Renal cortex interstitium (tissue), 11 donors: ENCODE measurements at regions not wholly inside any gene's neighbourhood (a gene's known extent, or its start where the extent isn't known, plus 50 kb on each side); places are given as distances from the start of the nearest gene placed in this dataset.

Experiments used
- DNase-seq, 11 donors: peaks; one replicate each; pipeline ENCODE4 v3.0.0-alpha.2; 2013; ENCODE audit warnings: low read depth in 9 of 11, low spot score in 4 of 11; ENCODE audit errors: extremely low read depth in 1 of 11

DNA sequence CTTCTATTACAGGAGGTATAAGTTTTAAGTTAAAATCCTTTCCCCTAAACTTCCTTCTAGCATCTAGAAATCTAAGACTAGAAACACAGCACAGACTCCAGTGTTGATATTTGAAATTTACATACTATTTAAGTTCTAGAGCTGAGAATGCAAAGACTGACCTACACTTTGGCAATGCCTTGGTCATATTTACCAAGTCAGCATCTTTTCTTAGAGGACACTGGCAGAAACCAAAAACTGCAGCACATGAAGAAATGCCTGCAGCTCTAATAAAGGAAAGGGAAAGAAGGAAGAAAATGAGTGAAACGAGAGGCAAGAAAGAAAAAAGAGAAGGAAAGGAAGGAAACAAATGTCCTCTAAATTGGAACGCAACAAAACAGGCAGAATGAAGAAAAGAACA, 443.7 kb upstream of the RASGEF1B start:
- DNase-seq: no peak

DNA sequence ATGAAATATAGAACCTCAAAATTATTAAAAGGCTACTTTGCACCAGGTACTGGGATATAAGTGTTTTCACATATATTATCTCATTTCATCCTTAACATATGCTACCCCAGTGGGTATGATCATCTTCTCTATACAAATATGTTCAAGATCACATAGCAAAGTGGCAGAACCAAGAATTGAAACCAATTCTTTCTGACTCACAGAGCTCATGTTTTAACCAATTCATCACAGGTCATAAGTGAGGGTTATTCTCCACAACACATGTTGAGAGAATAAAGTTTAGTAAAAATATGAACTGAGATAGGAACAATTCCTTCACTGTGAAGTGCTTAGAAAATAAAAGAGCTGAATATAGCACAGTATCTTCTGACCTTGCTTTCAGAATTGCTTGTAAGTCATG, 442.9 kb upstream of the RASGEF1B start:
- no peak for DNase-seq

- peak in 10 of 11 donors; percentile 4 to 60 (median 44) for DNase-seq
Measured at GRCh38 chr4:81913427-81913879, 441.7 kb upstream of the RASGEF1B start.

DNA sequence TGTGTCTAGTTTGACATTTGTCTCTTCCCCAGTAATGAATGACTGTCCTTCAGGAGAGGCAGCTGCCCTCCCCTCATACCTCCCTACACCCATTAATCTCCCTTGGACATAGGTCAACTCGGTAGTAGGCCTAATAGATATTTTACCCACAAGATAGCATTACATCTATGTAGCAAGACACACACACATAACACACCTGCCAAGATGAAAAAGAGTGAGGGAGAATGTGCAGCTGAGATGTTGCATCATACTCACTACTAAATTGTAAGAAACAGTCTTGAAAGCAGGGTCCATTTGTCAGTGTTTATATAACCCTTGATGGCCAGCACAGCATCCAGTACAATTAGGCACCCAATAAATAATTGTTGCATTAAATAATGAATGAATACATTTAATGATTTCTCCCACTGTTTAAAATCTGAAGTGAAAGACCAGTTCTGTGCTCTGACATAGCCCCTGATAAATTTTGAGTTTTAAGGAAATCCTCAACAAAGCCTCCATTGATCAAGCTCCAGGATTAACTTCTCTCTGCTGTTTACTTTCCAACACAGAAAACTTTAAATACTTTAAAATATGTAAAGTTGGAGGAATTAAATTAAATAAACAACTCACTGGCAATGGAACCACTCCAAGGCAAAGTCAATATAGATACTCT, 440.8 kb upstream of the RASGEF1B start:
- no peak for DNase-seq

DNA sequence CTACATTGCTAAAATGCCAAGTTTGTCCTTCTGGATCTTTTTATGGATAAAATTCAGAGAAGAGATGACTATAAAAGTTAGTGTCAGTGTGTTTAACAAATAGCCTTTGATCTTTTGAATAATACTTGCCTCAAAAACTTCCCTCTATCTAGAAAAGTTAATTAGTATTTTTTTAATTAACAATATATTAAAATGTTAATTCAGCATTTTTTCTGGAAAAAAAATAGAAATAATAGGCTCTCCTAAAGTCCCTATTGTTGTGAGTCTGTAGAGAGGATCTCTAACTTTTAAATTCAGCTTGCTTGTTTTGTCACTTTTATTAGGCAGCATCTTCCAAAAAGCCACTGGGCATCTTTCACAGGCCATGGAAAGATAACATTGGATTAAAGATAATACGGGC, 435.2 kb upstream of the RASGEF1B start:
- no peak for DNase-seq

- DNase-seq: peak in 6 of 11 donors; percentile 4 to 46 (median 19)
Measured at GRCh38 chr4:81905971-81906370, 434.3 kb upstream of the RASGEF1B start.

DNA sequence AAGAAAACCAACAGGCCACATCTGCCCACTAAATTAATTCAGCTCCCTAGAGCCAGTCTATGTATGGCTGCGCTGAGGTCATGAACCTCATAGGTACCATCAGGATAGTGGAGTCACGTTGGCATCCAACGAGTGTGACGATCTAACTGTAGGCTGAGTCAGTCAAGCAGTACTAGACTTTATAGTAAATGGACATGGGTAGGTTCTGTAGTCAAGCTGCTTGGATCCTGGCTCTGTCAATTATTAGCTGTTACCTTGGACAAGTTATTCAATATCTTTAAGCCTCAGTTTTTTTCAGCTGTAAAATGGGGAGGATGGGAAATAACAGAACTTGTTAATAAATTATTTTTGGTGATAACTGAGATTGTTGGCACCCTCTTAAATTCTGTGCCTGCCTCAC, 432.4 kb upstream of the RASGEF1B start:
- DNase-seq: no peak

GRCh38 chr4:81903212-81903611, 431.5 kb upstream of the RASGEF1B start:
- DNase-seq: no peak

- no peak for DNase-seq
Measured at GRCh38 chr4:81898862-81899504, 427.3 kb upstream of the RASGEF1B start.

- no peak for DNase-seq
Measured at GRCh38 chr4:81896936-81897335, 425.2 kb upstream of the RASGEF1B start.

- DNase-seq: no peak
Measured at GRCh38 chr4:81891005-81891996, 419.6 kb upstream of the RASGEF1B start.

- DNase-seq: no peak
Measured at GRCh38 chr4:81884986-81885385, 413.3 kb upstream of the RASGEF1B start.

- no peak for DNase-seq
Measured at GRCh38 chr4:81883530-81884450, 412.1 kb upstream of the RASGEF1B start.

DNA sequence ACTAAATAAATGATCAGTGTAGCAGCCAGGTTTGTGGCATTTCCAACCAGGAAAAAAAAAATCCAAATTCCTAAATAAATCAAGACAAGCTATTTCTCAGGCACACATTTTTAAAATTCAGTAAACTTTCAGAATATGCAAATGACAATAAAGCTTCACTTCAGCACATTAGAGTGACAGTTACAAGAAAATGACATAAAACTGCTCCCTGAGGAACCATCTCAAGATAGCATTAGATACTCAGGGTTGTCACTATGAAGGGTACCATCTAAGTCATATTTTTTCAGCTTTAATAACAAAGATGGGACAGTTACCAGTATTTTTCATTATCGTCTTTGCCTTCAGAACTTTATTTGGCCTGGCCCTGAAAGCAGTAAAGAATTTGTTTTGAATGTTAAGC, 411.3 kb upstream of the RASGEF1B start:
- no peak for DNase-seq

GRCh38 chr4:81881855-81882621, 410.3 kb upstream of the RASGEF1B start:
- no peak for DNase-seq

DNA sequence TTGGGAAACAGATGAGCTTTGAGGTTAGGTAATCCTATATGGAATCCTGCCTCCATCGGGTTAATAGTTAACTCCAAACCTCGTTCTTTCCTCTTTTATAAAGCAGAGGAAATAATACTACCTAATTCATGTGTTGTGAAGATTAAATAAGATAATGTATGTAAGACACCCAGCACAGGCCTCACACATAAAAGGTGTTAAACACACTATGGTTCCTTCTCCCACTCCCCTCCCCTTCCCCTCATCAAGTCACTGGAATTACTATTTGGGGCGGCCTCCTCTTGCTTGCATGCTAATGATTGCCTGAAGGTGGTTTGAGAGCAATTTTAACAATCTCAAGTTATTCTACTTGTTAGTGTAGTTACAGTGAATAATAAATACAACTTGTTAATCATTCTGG, 404.4 kb upstream of the RASGEF1B start:
- DNase-seq: peak in 6 of 11 donors; percentile 1 to 19 (median 8)

DNA sequence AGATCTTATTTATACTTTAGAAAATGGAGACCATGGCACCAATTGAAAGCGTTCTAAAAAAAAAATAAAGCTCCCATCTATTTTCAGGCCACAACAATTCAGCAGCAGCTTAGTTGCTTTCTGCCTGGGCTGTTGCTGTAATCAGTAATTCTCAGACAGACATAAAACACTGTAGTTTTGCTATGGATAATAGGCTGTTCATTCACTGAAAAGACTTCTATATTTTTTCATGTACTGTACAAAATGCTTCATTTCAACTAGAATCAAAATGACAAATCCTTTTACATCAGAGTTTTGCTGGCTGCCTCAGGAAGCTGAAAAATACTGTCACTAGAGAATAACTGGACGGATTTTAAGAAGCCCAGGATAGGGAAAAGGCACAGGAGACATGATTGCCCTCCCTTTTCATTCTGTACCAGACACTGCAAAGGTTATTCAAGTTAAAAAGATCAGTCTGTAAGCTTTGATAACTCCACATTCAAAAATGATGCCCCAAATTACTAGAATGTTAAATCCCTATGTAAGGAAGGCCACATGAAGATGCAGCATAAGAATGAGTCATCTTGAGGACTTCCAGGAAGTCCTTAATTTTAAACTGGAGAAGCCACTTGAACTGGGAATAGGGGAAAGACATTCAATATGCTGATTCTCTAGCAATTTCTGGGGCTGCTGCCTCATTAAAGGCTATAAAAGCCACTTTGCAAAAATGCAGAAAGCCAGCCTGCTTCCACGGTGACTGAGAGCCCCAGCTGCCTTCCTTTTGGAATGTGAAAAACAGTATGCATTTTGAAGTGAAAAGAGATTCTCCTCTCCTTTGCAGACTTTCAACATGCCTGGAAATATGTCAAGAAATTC, 403.2 kb upstream of the RASGEF1B start:
- no peak for DNase-seq
